H9 (cell line): ENCODE measurements at regions not wholly inside any gene's neighbourhood (a gene's known extent, or its start where the extent isn't known, plus 50 kb on each side); places are given as distances from the start of the nearest gene placed in this dataset.

Experiments
- DNase-seq: peaks from one replicate; pipeline ENCODE4 v3.0.0-alpha.2; 2017
- H2AFZ ChIP-seq: one replicate; pipeline ENCODE4 v1.6.1; 2013; ENCODE audit warnings: mild to moderate bottlenecking, low read length, control low read depth, moderate library complexity
- H2AK5ac ChIP-seq: 2 replicates; pipeline ENCODE4 v1.6.1; 2013; ENCODE audit warnings: low read length, control low read depth, mixed read lengths; ENCODE audit not compliant: insufficient read length
- H2BK120ac ChIP-seq: one replicate; pipeline ENCODE4 v1.6.1; 2013; ENCODE audit warnings: low read depth, mild to moderate bottlenecking, low read length, control low read depth, inconsistent platforms; ENCODE audit not compliant: poor library complexity, severe bottlenecking
- H2BK12ac ChIP-seq: 2 replicates; pipeline ENCODE4 v1.6.1; 2013; ENCODE audit warnings: low read length, control low read depth, mixed read lengths, low read depth; ENCODE audit not compliant: insufficient read length
- H2BK15ac ChIP-seq: 2 replicates; pipeline ENCODE4 v1.6.1; 2013; ENCODE audit warnings: low read depth, low read length, control low read depth
- H2BK20ac ChIP-seq: one replicate; pipeline ENCODE4 v1.6.1; 2013; ENCODE audit warnings: low read depth, mild to moderate bottlenecking, low read length, control low read depth, inconsistent platforms; ENCODE audit not compliant: poor library complexity, severe bottlenecking
- H2BK5ac ChIP-seq: 2 replicates; pipeline ENCODE4 v1.6.1; 2013; ENCODE audit warnings: low read length, control low read depth, mixed read lengths; ENCODE audit not compliant: insufficient read length
- H3K14ac ChIP-seq: 2 replicates; pipeline ENCODE4 v1.6.1; 2013; ENCODE audit warnings: low read length, control low read depth; ENCODE audit not compliant: insufficient read depth
- H3K18ac ChIP-seq: 2 replicates; pipeline ENCODE4 v1.6.1; 2013; ENCODE audit warnings: low read depth, mild to moderate bottlenecking, mixed read lengths, low read length, control low read depth; ENCODE audit not compliant: insufficient read length
- H3K23ac ChIP-seq: 2 replicates; pipeline ENCODE4 v1.6.1; 2013; ENCODE audit warnings: low read length, control low read depth, mixed read lengths, low read depth; ENCODE audit not compliant: insufficient read length
- H3K23me2 ChIP-seq: 2 replicates; pipeline ENCODE4 v1.6.1; 2013; ENCODE audit warnings: low read depth, mild to moderate bottlenecking, mixed read lengths, low read length, control low read depth; ENCODE audit not compliant: insufficient read length, poor library complexity, severe bottlenecking
- H3K27ac ChIP-seq: 2 replicates; pipeline ENCODE4 v1.5.1; 2013; ENCODE audit warnings: low read length, control low read depth, mixed read lengths, low read depth; ENCODE audit not compliant: insufficient read length
- H3K27me3 ChIP-seq: 2 replicates; pipeline ENCODE4 v1.6.1; 2013; ENCODE audit warnings: low read length, control low read depth, inconsistent platforms; ENCODE audit not compliant: insufficient read depth
- H3K4ac ChIP-seq: 2 replicates; pipeline ENCODE4 v1.6.1; 2013; ENCODE audit warnings: low read depth, mild to moderate bottlenecking, control low read depth, inconsistent platforms, low read length, moderate library complexity
- H3K4me1 ChIP-seq: 2 replicates; pipeline ENCODE4 v1.6.1; 2013; ENCODE audit warnings: low read length, control low read depth, inconsistent platforms; ENCODE audit not compliant: insufficient read depth
- H3K4me2 ChIP-seq: 2 replicates; pipeline ENCODE4 v1.6.1; 2013; ENCODE audit warnings: low read length, control low read depth, mixed read lengths; ENCODE audit not compliant: insufficient read length, insufficient read depth
- H3K56ac ChIP-seq: 2 replicates; pipeline ENCODE4 v1.6.1; 2013; ENCODE audit warnings: low read depth, mild to moderate bottlenecking, mixed read lengths, low read length, control low read depth; ENCODE audit not compliant: insufficient read length
- H3K79me1 ChIP-seq: 2 replicates; pipeline ENCODE4 v1.6.1; 2013; ENCODE audit warnings: low read depth, mild to moderate bottlenecking, moderate library complexity, low read length, control low read depth, inconsistent platforms; ENCODE audit not compliant: insufficient read depth, poor library complexity, severe bottlenecking
- H3K79me2 ChIP-seq: 2 replicates; pipeline ENCODE4 v1.6.1; 2013; ENCODE audit warnings: low read length, control low read depth, inconsistent platforms; ENCODE audit not compliant: insufficient read depth
- H3K9ac ChIP-seq: 2 replicates; pipeline ENCODE4 v1.6.1; 2013; ENCODE audit warnings: low read length, control low read depth, mixed read lengths; ENCODE audit not compliant: insufficient read length; ENCODE audit errors: extremely low read depth
- H3K9me3 ChIP-seq: one replicate; pipeline ENCODE4 v1.6.1; 2013; ENCODE audit warnings: low read depth, low read length, inconsistent platforms; ENCODE audit not compliant: control insufficient read depth
- H3T11ph ChIP-seq: one replicate; pipeline ENCODE4 v1.6.1; 2013; ENCODE audit warnings: mild to moderate bottlenecking, low read length, control low read depth, inconsistent platforms
- H4K20me1 ChIP-seq: one replicate; pipeline ENCODE4 v1.6.1; 2013; ENCODE audit not compliant: control insufficient read depth, insufficient read length, insufficient read depth
- H4K5ac ChIP-seq: 2 replicates; pipeline ENCODE4 v1.6.1; 2013; ENCODE audit warnings: low read depth, mild to moderate bottlenecking, mixed read lengths, low read length, control low read depth; ENCODE audit not compliant: insufficient read length
- H4K8ac ChIP-seq: replicated peaks from 2 replicates; pipeline ENCODE4 v1.6.1; 2013; ENCODE audit warnings: low read length, control low read depth, mixed read lengths, low read depth; ENCODE audit not compliant: insufficient read length
- H4K91ac ChIP-seq: 2 replicates; pipeline ENCODE4 v1.6.1; 2013; ENCODE audit warnings: low read depth, mild to moderate bottlenecking, moderate library complexity, mixed read lengths, low read length, control low read depth; ENCODE audit not compliant: insufficient read length
- H3K27ac Mint-ChIP-seq, 3 experiments: 2 replicates in 2 of 3; 3 replicates in 1 of 3; pipeline ENCODE4 v1.8.0; 2020 to 2021; ENCODE audit warnings: mixed read lengths in 3 of 3, mild to moderate bottlenecking in 1 of 3, moderate library complexity in 1 of 3
- H3K27me3 Mint-ChIP-seq: 2 replicates; pipeline ENCODE4 v1.8.0; 2021; ENCODE audit warnings: low read depth, mild to moderate bottlenecking, moderate library complexity, mixed read lengths
- H3K36me3 Mint-ChIP-seq, 3 experiments: 2 replicates in 2 of 3; 3 replicates in 1 of 3; pipeline ENCODE4 v1.8.0; 2020 to 2021; ENCODE audit warnings: low read depth in 3 of 3, mixed read lengths in 3 of 3; ENCODE audit not compliant: insufficient read depth in 1 of 3
- H3K4me1 Mint-ChIP-seq, 2 experiments: 2 replicates each; pipeline ENCODE4 v1.8.0; 2020; ENCODE audit warnings: mixed read lengths in 2 of 2
- H3K4me3 Mint-ChIP-seq, 2 experiments: 2 replicates in 1 of 2; 3 replicates in 1 of 2; pipeline ENCODE4 v1.8.0; 2020 to 2021; ENCODE audit warnings: mild to moderate bottlenecking in 2 of 2, mixed read lengths in 2 of 2, moderate library complexity in 1 of 2
- H3K9me3 Mint-ChIP-seq, 2 experiments: 2 replicates in 1 of 2; 3 replicates in 1 of 2; pipeline ENCODE4 v1.8.0; 2020; ENCODE audit warnings: mild to moderate bottlenecking in 2 of 2, mixed read lengths in 2 of 2, moderate library complexity in 1 of 2
- CTCF ChIP-seq: fragments of 200-600 bp; sonication (generic); conservative IDR thresholded peaks from 3 replicates; pipeline ENCODE4 v1.8.0; 2021; ENCODE audit warnings: antibody characterized with exemption, mild to moderate bottlenecking
- WGBS: extraction: QIAGEN DNeasy Blood & Tissue Kit; methylation state at CpG from one replicate; pipeline ENCODE4 v1.1.7; 2013; ENCODE audit warnings: missing lambda C conversion rate, low lambda C conversion rate, mixed read lengths; ENCODE audit not compliant: insufficient read length; ENCODE audit errors: extremely low coverage; 5-methylcytosine and 5-hydroxymethylcytosine counted together

DNA sequence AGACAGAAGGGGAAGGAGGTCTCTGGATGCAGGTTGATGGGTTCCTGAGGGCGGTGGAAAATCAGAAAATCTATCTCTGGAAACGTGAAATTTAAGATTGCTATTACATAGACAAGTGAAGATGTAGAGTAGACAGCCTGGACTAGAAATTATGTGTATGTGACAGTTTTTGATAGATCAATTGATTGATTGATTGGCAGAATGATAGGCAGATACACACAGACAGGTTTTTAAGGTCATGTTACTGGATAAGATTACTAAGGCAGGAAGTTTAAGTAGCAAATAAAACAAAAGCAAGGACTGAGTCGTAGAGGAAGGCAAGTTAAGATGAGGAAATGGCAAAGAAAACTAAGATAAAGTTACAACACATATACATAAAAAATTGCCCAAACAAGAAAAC lies 124.7 kb downstream of the RGS21 start:
- Histone ChIP-seq H3K4ac (no peak overlapping the region), H3K79me1 (no peaks in the 10 kb centered on the region), H3K23ac (no peak overlapping the region), H4K5ac (no peak overlapping the region), H3K18ac (no peak overlapping the region), H3K4me2 (no peak overlapping the region), H3K56ac (no peak overlapping the region), H4K20me1 (no peaks in the 10 kb centered on the region), H4K8ac (no peak overlapping the region), H2BK20ac (no peak overlapping the region), H3K79me2 (no peaks in the 10 kb centered on the region), H3K23me2 (no peaks in the 10 kb centered on the region), H2BK12ac (no peak overlapping the region), H2BK120ac (no peak overlapping the region), H3K27ac (no peak overlapping the region), H3K4me1 (no peaks in the 10 kb centered on the region; the same call in 1 of the 2 replicates), H4K91ac (no peak overlapping the region), H2BK5ac (no peak overlapping the region), H3T11ph (no peak overlapping the region), H2BK15ac (no peak overlapping the region), H2AK5ac (no peak overlapping the region), H3K27me3 (no peaks in the 10 kb centered on the region), H3K9ac (no peak overlapping the region), H2AFZ (no peak overlapping the region), H3K9me3 (no peaks in the 10 kb centered on the region), H3K14ac (no peak overlapping the region)
- Mint-ChIP-seq H3K4me1 (peaks cover 0 to 2% of the 10 kb centered on the region in 2 experiments; a peak in 1 of 4 replicates), H3K4me3 (no peak overlapping the region), H3K9me3 (no peaks in the 10 kb centered on the region), H3K27me3 (no peaks in the 10 kb centered on the region; the same call in none of the 2 replicates), H3K36me3 (no peaks in the 10 kb centered on the region), H3K27ac (no peak overlapping the region)
- no peak for TF ChIP-seq CTCF
- DNase-seq: no peak
- no CpG with 5 or more reads among the region's 3 CpGs for WGBS
